Calu3 (cell line): ENCODE measurements at regions not wholly inside any gene's neighbourhood (a gene's known extent, or its start where the extent isn't known, plus 50 kb on each side); places are given as distances from the start of the nearest gene placed in this dataset.

Experiments used
- BruUV-seq: library from RNA; stranded (reverse); fragments of 400-500 nt; replicated peaks from 2 replicates; lab custom pipeline; 2021; lab: Mats Ljungman, UMichigan
- CTCF ChIA-PET: fragments of 300-600 bp; sonication (Branson Sonifier 250); formaldehyde crosslinking; loops from one replicate; lab custom pipeline; 2022; ENCODE audit warnings: antibody characterized with exemption; lab: Charles Lee
- DNase-seq: peaks from one replicate; pipeline ENCODE4 v3.0.0; 2022
- H3K27ac Mint-ChIP-seq: one replicate; pipeline ENCODE4 v1.8.0; 2022; ENCODE audit warnings: mixed read lengths; ENCODE audit not compliant: unreplicated experiment
- H3K27me3 Mint-ChIP-seq: one replicate; pipeline ENCODE4 v1.8.0; 2022; ENCODE audit warnings: mixed read lengths; ENCODE audit not compliant: unreplicated experiment
- H3K36me3 Mint-ChIP-seq: one replicate; pipeline ENCODE4 v1.8.0; 2022; ENCODE audit warnings: mild to moderate bottlenecking, moderate library complexity, mixed read lengths; ENCODE audit not compliant: insufficient read depth, unreplicated experiment
- H3K4me1 Mint-ChIP-seq: one replicate; pipeline ENCODE4 v1.8.0; 2022; ENCODE audit warnings: mild to moderate bottlenecking, low read depth, mixed read lengths; ENCODE audit not compliant: unreplicated experiment
- H3K4me3 Mint-ChIP-seq: one replicate; pipeline ENCODE4 v1.8.0; 2022; ENCODE audit warnings: mild to moderate bottlenecking, low read depth, moderate library complexity, mixed read lengths; ENCODE audit not compliant: unreplicated experiment
- H3K9me3 Mint-ChIP-seq: one replicate; pipeline ENCODE4 v1.8.0; 2022; ENCODE audit warnings: low read depth, mixed read lengths; ENCODE audit not compliant: unreplicated experiment
- intact Hi-C: fragments of 100-400 bp; cut with micrococcal nuclease; formaldehyde crosslinking; loops from one replicate; pipeline ENCODE4 v1.10.0; 2022; ENCODE audit not compliant: unreplicated experiment
- TF ChIP-seq, protein P1 (sequence below): fragments of 200-600 bp; IDR thresholded peaks from one replicate; pipeline ENCODE4 v1.8.0; 2022; ENCODE audit warnings: antibody characterized with exemption; ENCODE audit not compliant: unreplicated experiment

DNA sequence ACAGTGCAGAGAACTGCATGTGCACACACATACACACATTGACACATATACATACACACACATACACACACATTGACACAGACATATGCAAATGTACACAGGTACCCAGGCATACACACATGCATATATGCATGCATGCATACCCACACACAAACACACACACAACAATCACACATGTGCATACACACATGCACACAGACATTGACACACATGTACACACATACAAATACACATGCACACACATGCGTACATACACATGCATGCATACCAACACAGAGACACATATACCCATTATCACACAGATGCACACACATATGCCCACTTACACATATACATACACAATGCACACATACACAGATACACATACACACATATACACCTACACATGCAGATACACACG lies 299.6 kb upstream of the ADCY2 start:
- CTCF ChIA-PET = no interaction called here
- Mint-ChIP-seq H3K4me3 (no peak overlapping the region), H3K9me3 (peaks cover 17% of the 10 kb centered on the region), H3K36me3 (peaks cover 4% of the 10 kb centered on the region), H3K27me3 (no peaks in the 10 kb centered on the region), H3K4me1 (no peaks in the 10 kb centered on the region), H3K27ac (no peak overlapping the region)
- no TSS peak for BruUV-seq
- DNase-seq = no peak
- TF ChIP-seq, protein P1, sequence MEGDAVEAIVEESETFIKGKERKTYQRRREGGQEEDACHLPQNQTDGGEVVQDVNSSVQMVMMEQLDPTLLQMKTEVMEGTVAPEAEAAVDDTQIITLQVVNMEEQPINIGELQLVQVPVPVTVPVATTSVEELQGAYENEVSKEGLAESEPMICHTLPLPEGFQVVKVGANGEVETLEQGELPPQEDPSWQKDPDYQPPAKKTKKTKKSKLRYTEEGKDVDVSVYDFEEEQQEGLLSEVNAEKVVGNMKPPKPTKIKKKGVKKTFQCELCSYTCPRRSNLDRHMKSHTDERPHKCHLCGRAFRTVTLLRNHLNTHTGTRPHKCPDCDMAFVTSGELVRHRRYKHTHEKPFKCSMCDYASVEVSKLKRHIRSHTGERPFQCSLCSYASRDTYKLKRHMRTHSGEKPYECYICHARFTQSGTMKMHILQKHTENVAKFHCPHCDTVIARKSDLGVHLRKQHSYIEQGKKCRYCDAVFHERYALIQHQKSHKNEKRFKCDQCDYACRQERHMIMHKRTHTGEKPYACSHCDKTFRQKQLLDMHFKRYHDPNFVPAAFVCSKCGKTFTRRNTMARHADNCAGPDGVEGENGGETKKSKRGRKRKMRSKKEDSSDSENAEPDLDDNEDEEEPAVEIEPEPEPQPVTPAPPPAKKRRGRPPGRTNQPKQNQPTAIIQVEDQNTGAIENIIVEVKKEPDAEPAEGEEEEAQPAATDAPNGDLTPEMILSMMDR = no peak
- intact Hi-C loops = no loop called here

DNA sequence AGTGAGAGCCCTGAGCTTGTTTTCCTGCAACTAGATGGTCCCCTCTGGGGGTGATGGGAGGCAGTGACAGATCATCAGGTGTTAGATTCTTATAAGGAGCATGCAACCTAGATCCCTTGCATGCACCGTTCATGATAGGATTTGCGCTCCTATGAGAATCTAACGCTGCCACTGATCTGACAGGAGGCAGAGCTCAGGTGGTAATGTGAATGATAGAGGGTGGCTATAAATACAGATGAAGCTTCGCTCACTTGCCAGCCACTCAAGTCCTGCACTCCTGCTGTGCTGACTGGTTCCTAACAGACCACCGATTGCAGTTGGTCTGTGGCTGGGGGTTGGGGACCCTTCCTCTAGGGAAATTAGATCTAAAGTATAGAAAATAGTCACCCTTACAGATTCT lies 290.6 kb upstream of the ADCY2 start:
- Mint-ChIP-seq H3K4me1 (no peaks in the 10 kb centered on the region), H3K36me3 (no peaks in the 10 kb centered on the region), H3K9me3 (peaks cover 8% of the 10 kb centered on the region), H3K4me3 (no peak overlapping the region), H3K27ac (no peak overlapping the region), H3K27me3 (no peaks in the 10 kb centered on the region)
- CTCF ChIA-PET = no interaction called here
- BruUV-seq = no TSS peak
- DNase-seq = no peak
- intact Hi-C loops = no loop called here
- TF ChIP-seq, protein P1 = no peak

DNA sequence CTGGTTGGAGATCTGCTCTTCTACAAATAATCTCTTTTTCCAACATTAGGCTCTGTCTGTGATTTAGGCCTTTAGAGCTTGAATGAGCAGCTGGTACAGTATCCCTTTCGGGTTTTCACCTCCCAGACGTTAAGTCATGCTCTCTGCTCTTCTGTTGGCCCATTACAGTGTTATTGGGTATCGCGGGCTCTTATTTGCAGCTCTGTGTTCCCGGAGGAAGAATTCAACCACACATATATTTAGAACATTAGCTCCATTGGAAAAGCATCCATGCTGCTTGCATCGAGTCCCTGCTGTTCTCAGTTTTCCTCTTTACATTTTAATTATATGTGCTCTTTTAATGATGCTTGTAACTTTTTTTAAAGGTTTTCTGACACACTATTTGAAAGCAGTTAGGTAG lies 278.0 kb upstream of the ADCY2 start:
- H3K4me1 Mint-ChIP-seq = no peaks in the 10 kb centered on the region
- intact Hi-C loops = no loop called here
- CTCF ChIA-PET = no interaction called here

DNA sequence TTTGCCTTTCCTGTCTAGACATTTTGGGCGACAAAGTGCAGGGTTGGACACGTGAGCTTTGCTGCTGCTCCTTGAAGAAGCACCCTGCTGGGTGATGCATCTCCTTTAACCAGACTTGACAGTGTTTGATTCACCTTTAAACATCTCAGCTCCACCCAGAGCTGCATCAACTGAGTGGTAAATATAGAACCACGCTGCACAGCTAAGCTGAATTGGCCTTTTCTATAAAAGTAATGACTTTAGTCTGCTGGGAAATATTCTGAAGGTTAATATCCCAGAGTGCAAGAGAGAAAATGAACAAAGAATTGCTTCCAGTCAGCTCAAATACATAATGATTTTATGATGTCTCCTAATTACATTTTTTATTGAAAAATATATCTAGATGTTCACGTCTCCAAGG lies 264.3 kb upstream of the ADCY2 start:
- no peak overlapping the region for H3K27ac Mint-ChIP-seq
- peaks cover 14% of the 10 kb centered on the region for H3K9me3 Mint-ChIP-seq
- BruUV-seq = no TSS peak
- TF ChIP-seq, protein P1 = no peak
- H3K4me1 Mint-ChIP-seq = no peaks in the 10 kb centered on the region
- H3K4me3 Mint-ChIP-seq = no peak overlapping the region
- no peaks in the 10 kb centered on the region for H3K36me3 Mint-ChIP-seq
- intact Hi-C loops = no loop called here
- CTCF ChIA-PET = no interaction called here
- DNase-seq = no peak
- H3K27me3 Mint-ChIP-seq = no peaks in the 10 kb centered on the region

More for the DNA sequence above, 278.0 kb upstream of the ADCY2 start:
- H3K27me3 Mint-ChIP-seq = no peaks in the 10 kb centered on the region
- TF ChIP-seq, protein P1 = no peak
- H3K9me3 Mint-ChIP-seq = peaks cover 14% of the 10 kb centered on the region
- no peak overlapping the region for H3K27ac Mint-ChIP-seq
- H3K36me3 Mint-ChIP-seq = no peaks in the 10 kb centered on the region
- H3K4me3 Mint-ChIP-seq = no peak overlapping the region
- no peak for DNase-seq
- no TSS peak for BruUV-seq
